Left lung (tissue), 4 donors: ENCODE measurements at regions not wholly inside any gene's neighbourhood (a gene's known extent, or its start where the extent isn't known, plus 50 kb on each side); places are given as distances from the start of the nearest gene placed in this dataset.

Experiments
- ATAC-seq: fragments of 200-7000 bp; cut with Tn5 transposase; one replicate; pipeline ENCODE4 v1.9.1; 2020; ENCODE audit warnings: moderate library complexity
- DNase-seq, 4 donors: peaks; one replicate each; pipeline ENCODE4 v3.0.0-alpha.2; 2013 to 2020
- H3K27ac ChIP-seq, 2 donors: fragments of 200-600 bp; sonication (generic) in 1 of 2; one replicate each; pipeline versions ENCODE4 v1.5.0 to v1.8.0; 2020 to 2021
- H3K27me3 ChIP-seq, 2 donors: fragments of 200-600 bp; sonication (generic) in 1 of 2; one replicate each; pipeline versions ENCODE4 v1.5.0 to v1.8.0; 2020 to 2021
- H3K36me3 ChIP-seq, 2 donors: fragments of 200-600 bp; sonication (generic) in 1 of 2; one replicate each; pipeline versions ENCODE4 v1.5.0 to v1.8.0; 2020 to 2021
- H3K4me1 ChIP-seq, 2 donors: fragments of 200-600 bp; one replicate each; pipeline ENCODE4 v1.8.0; 2021
- H3K4me3 ChIP-seq, 2 donors: fragments of 200-600 bp; sonication (generic) in 1 of 2; one replicate each; pipeline versions ENCODE4 v1.5.0 to v1.8.0; 2020 to 2021; ENCODE audit warnings: mild to moderate bottlenecking in 1 of 2
- H3K9me3 ChIP-seq, 2 donors: fragments of 200-600 bp; sonication (generic) in 1 of 2; one replicate each; pipeline versions ENCODE4 v1.5.0 to v1.8.0; 2020 to 2021
- intact Hi-C, 2 donors: fragments of 100-400 bp; cut with DNase I; formaldehyde crosslinking; loops; one replicate each; pipeline versions ENCODE4 v1.11.2 to v1.14.2; 2022
- TF ChIP-seq, protein P1 (sequence below), 2 donors: fragments of 200-600 bp; sonication (generic) in 1 of 2; IDR thresholded peaks; one replicate each; pipeline versions ENCODE4 v1.5.0 to v1.8.0; 2021; ENCODE audit warnings: antibody characterized with exemption in 2 of 2
- donor health status: DM: no; HTN: yes; CAD: no.
- donor health status: DM: no; HTN: no; CAD: no.

GRCh38 chr5:2017540-2018389 is 135.0 kb upstream of the IRX4 start:
- H3K36me3 ChIP-seq = no peaks in the 10 kb centered on the region
- DNase-seq (no peak), ATAC-seq (no peak)
- no peak overlapping the region for H3K4me3 ChIP-seq
- intact Hi-C loops = no loop called here
- no peak overlapping the region for H3K27ac ChIP-seq
- TF ChIP-seq, protein P1, sequence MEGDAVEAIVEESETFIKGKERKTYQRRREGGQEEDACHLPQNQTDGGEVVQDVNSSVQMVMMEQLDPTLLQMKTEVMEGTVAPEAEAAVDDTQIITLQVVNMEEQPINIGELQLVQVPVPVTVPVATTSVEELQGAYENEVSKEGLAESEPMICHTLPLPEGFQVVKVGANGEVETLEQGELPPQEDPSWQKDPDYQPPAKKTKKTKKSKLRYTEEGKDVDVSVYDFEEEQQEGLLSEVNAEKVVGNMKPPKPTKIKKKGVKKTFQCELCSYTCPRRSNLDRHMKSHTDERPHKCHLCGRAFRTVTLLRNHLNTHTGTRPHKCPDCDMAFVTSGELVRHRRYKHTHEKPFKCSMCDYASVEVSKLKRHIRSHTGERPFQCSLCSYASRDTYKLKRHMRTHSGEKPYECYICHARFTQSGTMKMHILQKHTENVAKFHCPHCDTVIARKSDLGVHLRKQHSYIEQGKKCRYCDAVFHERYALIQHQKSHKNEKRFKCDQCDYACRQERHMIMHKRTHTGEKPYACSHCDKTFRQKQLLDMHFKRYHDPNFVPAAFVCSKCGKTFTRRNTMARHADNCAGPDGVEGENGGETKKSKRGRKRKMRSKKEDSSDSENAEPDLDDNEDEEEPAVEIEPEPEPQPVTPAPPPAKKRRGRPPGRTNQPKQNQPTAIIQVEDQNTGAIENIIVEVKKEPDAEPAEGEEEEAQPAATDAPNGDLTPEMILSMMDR (IDR thresholded peaks at IDR 0.05) = no peak
- no peaks in the 10 kb centered on the region for H3K9me3 ChIP-seq
- H3K27me3 ChIP-seq = peaks cover 0 to 40% of the 10 kb centered on the region in 2 donors
- H3K4me1 ChIP-seq = no peaks in the 10 kb centered on the region

- DNase-seq (no peak), ATAC-seq (no peak)
- intact Hi-C loops = no loop called here
- TF ChIP-seq, protein P1 (IDR thresholded peaks at IDR 0.05) = no peak
- no peaks in the 10 kb centered on the region for H3K36me3 ChIP-seq
- peaks cover 0 to 22% of the 10 kb centered on the region in 2 donors for H3K27me3 ChIP-seq
- H3K4me3 ChIP-seq = no peak overlapping the region
- H3K27ac ChIP-seq = no peak overlapping the region
- no peaks in the 10 kb centered on the region for H3K9me3 ChIP-seq
- H3K4me1 ChIP-seq = no peaks in the 10 kb centered on the region
Observed at GRCh38 chr5:2015961-2016360, 133.2 kb upstream of the IRX4 start.

DNA sequence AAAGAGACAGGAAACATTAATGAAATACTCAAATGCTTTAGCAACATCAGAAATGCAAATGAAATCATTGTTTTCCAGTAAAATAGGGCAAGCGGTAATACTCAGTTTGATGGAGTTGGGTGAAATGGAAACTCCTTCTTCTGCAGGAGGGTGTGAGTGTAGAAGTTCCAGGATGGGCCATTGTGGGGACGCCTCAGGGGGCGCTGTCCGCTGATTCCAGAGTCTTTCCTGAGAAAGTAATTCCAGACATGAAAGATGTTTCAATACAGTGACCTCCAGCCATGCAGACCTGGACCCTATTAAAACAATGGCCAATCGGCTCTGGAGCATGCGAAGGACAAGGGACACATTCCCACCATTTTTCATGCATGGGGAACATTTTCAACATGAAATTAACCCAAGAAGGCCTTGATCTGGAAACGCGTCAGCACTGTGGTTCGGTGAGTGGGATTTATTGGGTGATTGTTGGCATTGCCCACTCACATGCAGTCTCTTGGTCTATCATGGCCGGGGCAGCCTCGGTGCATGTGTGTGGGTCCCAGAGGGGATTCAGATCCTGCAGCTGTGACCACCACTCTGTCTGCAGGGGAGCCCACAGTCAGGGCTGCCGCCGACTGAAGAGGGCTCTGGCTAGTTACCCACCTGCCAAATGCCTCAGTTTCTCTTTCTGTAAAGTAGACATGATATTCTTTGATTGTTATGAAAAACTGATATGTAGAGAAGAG is 132.6 kb upstream of the IRX4 start:
- Histone ChIP-seq H3K4me1 (no peaks in the 10 kb centered on the region), H3K36me3 (no peaks in the 10 kb centered on the region), H3K9me3 (no peaks in the 10 kb centered on the region), H3K27me3 (peaks cover 0 to 18% of the 10 kb centered on the region in 2 donors), H3K27ac (no peak overlapping the region), H3K4me3 (no peak overlapping the region)
- ATAC-seq = no peak
- intact Hi-C loops = no loop called here
- TF ChIP-seq, protein P1 (IDR thresholded peaks at IDR 0.05) = no peak
- DNase-seq = peak in 1 of 4 donors; percentile 76

DNA sequence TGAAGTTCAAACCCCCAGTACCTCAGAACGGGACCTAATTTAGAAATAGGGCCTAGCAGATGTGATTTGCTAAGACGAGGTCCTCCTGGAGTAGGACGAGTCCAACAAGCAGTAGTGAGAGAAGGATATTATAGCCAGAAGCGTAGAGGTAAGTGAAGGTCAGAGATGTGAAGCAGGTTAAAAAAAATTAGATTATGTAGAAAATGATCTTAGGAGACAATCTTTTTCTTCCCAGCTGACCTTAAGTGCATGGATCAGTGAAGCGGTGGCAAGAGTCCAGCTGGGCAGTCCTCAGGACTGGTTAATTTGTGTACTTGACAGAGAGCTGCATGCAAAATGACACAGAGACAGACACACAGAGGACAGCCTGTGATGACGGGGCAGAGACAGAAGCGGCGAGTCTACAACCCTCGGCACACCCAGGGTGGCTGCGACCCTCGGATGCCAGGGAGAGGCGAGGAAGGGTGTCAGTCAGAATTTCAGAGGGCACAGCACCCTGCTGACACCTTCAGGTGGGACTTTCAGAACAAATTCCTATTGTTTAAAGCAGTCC is 131.4 kb upstream of the IRX4 start:
- no peaks in the 10 kb centered on the region for H3K36me3 ChIP-seq
- no peaks in the 10 kb centered on the region for H3K4me1 ChIP-seq
- DNase-seq (no peak), ATAC-seq (no peak)
- TF ChIP-seq, protein P1 (IDR thresholded peaks at IDR 0.05) = no peak
- no peak overlapping the region for H3K27ac ChIP-seq
- peaks cover 0 to 16% of the 10 kb centered on the region in 2 donors for H3K27me3 ChIP-seq
- H3K9me3 ChIP-seq = no peaks in the 10 kb centered on the region
- intact Hi-C loops = no loop called here
- no peak overlapping the region for H3K4me3 ChIP-seq
